Ovary (tissue), 3 donors: ENCODE measurements at regions not wholly inside any gene's neighbourhood (a gene's known extent, or its start where the extent isn't known, plus 50 kb on each side); places are given as distances from the start of the nearest gene placed in this dataset.

ENCODE experiments used
- CTCF ChIP-seq, 3 donors: fragments of 450-650 bp in 2 of 3; fragments of 200-600 bp in 1 of 3; IDR thresholded peaks; one replicate each; pipeline versions ENCODE4 v1.5.1 to v1.8.0; 2016 to 2022; ENCODE audit warnings: antibody characterized with exemption in 3 of 3, mild to moderate bottlenecking in 1 of 3
- EP300 ChIP-seq: sonication (generic); formaldehyde crosslinking; IDR thresholded peaks from one replicate; pipeline ENCODE4 v1.6.1; 2017; ENCODE audit warnings: antibody characterized with exemption
- POLR2A ChIP-seq: fragments of 450-650 bp; IDR thresholded peaks from one replicate; pipeline ENCODE4 v1.6.1; 2017; ENCODE audit warnings: antibody characterized with exemption, mild to moderate bottlenecking, moderate library complexity
- donor health status: DM: no; HTN: no; CAD: no.

GRCh38 chr2:175282300-175282699 lies 100.8 kb upstream of the ATP5MC3 start:
- TF ChIP-seq CTCF (IDR thresholded peaks at IDR 0.05) (no peak), POLR2A (no peak), EP300 (no peak)
